Hematopoietic multipotent progenitor cell treated with erythropoietin and hydrocortisone succinate and interleukin-3 and kit ligand, for 15 days (in vitro differentiated cells): ENCODE measurements at regions not wholly inside any gene's neighbourhood (a gene's known extent, or its start where the extent isn't known, plus 50 kb on each side); places are given as distances from the start of the nearest gene placed in this dataset.
"Not testable (repeated sequence)": the region's sequence is repeated elsewhere in the genome, so short reads cannot be mapped to it uniquely, and the experiment has no call there.

ENCODE experiments used
- DNase-seq: peaks from one replicate; pipeline ENCODE4 v3.0.0-alpha.2; 2015; ENCODE audit warnings: low spot score

DNA sequence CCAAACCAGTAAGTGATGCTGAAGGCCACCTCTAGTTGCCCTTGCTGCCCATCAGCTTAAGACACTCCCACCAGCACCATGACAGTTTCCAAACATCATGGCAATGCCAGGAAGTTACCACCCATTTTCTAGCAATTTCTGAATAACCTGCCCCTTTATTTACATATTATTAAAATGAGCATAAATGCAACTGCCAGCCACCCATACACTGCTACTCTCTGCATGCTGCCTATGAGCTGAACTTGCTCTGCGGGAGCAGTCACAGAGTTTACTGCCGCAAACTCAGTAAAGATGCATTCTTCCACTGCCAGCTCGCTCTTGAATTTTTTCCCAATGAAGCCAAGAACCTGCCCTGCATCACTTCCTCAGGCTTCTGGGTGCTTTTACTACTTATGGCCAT, 212.6 kb downstream of the SH2D4B start:
- no peak for DNase-seq

DNA sequence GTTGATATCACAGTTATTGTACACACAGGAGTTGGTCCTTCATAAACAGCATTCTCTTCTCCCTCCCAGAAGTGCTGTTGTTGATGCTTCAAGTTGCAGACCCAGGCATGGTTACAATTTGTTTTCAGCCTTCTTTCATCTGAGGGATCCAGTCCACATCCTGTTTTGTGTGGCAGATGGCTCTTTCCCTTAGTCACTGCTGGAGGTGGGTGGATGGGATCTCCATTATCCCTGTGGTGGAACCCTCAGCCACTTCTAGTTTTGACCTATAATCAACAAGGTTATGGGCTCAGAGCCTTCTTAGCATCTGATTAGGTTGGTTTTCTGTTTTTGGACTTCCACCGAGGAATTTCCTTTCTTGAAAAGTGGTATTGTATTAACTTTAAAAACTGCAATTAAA, 214.2 kb downstream of the SH2D4B start:
- DNase-seq, result no peak

DNA sequence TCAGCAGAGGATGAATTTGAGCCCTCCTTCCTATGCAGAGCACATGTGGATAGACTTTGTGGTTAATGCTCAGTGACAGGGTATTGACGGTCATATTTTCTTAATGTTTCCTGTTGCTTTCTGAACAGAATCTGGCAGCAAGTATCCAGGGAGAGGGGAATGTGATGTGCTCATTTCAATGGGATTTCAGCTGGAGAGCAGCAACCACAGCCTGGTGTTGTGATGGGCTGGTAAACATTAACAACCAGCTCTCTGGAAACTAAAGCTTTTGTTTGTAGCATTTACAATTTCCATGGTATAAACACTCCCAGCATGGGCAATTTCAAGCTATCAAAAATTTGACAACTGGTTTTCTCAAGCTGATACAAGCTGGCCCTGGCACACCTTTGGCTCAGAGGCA, 215.9 kb downstream of the SH2D4B start:
- no peak for DNase-seq

DNA sequence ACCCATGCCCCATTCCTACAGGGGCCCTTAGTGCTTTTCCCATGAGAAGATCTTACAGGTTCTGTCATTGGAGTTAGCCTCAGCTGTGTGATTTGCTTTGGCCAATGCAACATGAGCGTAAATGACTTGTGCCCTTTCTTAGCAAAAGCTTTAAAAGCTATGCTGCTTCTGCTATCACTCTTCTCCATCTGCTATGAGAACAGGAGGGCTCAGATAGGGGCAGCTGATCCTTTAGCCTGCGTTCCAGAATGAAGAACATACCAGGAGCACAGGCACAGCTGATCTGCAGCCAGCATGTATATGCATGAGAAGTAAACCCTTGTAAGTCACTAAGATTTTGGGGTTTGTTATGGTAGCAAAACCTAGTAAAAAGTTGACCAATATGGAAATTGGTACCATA, 218.2 kb downstream of the SH2D4B start:
- no peak for DNase-seq

DNA sequence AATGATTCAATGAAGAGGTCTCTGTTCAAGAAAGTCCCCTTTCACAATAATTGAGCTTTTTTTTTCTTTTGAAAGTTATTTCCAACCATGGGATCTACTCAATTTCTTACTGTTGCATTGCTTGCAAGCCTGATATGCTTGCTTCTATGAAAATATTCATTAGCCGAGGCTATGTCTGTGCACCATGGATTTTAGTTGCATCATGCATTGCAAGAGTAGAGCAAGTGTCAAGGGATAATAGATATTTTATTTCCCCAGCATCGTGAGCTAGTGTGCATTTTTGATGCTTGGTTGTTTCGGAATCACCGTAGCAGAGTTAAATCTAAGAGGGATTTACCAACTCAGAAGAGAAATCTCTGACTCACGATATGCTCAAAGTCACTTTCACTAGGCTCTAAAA, 222.0 kb downstream of the SH2D4B start:
- no peak for DNase-seq

DNA sequence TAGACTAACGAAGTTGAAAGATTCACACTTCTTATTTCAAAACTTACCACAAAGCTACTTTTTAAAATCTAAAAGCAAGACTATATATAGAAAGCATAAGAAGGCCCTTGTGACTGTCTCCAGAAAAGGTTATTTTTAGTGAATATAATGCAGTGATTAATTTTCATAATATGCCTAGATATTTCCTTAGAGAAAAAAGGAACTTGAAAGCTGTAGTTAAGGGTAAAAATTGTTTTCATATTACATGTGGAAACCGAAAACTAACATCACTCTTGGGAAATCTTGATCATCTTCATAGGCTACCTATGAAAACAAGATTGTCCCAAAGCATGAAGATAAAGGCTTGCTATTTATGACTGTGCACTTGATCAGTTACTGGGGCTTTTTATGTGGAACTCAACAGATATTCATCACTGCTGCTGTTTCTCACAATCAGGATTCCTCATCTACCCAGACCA, 223.2 kb downstream of the SH2D4B start:
- DNase-seq, result no peak

DNA sequence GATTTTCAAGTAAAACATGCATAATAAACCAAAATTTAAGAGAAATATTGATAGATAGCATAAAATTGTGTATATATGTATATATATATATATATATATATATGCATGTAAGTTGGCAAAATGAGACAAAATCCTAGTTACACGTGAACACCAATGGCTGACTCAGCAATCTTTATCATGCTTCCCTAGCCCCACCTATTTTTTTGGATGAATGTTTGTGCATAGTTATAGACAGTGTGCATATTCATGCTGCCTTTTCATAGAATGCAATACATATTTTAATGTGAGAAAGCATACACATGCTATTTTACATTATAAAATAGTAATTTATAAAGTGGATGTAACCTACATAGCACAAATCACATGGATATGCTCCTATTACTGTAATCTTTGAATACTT, 230.3 kb downstream of the SH2D4B start:
- no peak for DNase-seq

DNA sequence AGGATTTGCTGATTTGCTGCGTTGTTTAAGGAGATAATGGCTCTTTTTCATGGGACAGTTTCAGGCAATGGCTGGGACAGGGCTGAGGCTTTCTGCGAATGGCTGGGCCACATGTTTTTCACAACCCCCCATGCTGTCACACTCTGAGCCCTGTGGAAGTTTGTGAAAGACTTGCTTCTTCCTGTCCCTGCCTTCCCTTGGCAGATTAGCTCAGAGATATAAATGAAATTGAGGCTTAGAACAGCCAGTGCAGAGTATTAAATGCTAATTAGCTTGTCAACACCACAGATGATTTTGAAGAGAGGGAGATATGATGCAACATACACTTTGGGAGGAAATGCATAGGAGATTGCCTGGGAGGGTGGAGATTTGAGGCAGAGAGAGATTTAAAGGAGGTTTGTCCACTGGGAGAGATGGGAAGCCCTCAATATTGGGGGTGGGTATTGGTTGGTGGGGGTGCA, 232.0 kb downstream of the SH2D4B start:
- no peak for DNase-seq

DNA sequence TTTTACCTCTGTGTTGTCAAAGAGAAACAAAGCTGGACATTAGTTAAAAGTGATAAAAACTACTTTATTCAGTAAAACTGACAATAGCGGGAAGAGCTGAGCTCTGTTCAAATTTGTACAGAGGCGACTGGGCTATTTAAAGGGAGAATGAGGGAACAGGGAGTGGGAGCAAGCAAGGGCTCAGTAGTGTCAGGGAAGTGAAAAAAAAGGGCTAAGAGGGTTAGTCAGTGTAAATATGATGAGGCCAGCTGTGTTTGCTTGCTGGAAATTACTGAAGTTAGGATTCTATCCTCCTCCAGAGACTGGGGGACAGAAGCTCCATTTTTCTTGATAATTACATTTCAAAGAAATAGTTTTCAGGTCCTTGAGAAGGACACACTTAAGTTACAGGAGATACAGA, 232.5 kb downstream of the SH2D4B start:
- DNase-seq, result no peak

DNA sequence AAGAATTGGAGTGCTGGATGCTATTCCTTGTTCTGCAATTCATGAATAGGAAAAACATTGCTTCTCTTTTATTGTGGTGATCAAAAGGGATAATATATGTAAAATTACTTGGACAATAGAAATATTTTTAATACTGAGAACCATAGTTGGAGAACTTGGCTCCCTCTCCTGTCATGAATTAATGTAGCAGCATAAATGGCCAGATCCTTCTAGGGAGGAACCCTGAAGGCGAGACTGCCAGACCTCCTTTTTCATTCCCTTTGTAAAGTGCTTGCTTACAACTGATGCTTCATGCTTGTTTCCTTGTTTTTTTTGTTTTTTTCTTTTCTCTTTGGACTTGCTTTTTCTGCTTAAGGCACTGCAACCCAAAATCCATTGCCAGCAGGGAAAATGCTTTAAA, 233.6 kb downstream of the SH2D4B start:
- DNase-seq, result no peak

DNA sequence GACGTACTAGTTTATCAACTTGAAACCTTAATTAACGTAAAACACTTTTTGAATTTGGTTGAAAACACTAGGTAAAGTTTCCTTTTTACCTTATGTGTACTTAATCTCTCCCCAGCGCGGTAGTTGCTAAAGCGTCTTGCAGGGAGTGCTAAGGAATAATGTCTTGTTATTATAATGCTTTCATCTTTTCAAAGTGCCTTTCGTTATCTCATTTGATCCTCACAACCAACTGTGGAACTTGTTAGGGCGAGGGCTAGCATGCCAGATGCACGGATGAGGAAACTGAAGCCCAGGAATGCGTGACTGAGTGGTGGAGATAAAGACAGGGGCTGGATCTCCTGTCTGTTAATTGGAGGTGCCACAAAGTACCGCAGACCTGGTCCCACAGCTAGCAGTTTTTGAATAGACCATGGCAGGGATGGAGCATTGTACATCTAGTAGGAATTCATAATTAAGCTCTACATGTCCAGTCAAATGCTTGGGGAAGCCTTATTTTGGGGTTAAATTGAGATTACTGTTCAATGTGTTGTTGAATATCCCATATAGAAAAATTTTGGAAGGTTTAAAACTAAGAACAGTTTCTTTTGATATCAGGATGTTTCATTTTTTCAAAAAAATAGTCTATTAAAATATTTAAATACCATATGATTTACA, 234.3 kb downstream of the SH2D4B start:
- no peak for DNase-seq

DNA sequence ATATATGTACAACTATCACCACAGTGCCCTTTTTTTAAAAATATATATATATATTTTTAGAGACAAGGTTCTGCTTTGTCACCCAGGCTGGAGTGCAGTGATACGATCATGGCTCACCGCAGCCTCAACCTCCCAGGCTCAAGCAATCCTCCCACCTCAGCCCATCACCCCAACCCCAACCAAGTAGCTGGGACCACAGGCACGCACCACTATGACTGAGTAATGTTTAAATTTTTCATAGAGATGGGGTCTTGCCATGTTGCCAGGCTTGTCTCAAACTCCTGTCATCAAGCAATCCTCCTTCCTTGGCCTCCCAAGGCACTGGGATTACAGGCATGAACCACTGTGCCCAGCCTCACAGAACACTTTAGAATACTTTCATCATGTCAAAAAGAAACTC, 234.9 kb downstream of the SH2D4B start:
- no peak for DNase-seq

DNA sequence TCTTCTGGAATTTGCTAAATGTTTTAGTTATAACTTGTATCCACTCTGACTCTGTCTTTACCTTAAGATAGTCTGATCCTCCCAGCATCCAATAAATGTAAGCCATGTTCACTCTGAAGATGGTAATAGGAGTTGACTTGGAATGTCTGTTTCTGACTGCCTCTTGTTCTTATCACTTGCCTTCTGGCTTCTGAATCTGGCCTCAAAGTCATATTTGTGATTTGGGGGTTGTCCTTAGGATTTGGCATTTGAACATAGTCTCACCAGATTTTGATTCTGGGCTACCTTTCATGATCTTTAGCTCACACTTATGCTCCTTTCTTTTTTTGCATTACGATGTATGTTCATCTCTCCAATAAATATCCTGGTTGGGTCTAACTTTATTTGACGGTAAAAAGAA, 247.0 kb downstream of the SH2D4B start:
- DNase-seq, result no peak

DNA sequence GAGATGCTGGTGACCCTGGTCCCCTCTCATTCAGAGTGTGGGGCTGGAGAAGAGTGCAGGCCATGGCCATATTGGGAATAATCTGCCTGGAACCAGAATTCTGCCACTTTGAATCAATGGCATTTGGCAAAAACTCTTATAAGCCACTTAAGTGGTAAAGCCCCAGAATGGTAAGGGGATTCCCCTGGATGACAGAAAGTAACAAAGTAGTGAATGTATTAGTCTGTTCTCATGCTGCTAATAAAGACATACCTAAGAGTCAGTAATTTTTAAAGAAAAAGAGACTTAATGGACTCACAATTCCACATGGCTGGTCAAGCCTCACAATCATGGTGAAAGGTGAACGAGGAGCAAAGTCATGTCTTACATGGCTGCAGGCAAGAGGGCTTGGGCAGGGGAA, 248.6 kb downstream of the SH2D4B start:
- no peak for DNase-seq

DNA sequence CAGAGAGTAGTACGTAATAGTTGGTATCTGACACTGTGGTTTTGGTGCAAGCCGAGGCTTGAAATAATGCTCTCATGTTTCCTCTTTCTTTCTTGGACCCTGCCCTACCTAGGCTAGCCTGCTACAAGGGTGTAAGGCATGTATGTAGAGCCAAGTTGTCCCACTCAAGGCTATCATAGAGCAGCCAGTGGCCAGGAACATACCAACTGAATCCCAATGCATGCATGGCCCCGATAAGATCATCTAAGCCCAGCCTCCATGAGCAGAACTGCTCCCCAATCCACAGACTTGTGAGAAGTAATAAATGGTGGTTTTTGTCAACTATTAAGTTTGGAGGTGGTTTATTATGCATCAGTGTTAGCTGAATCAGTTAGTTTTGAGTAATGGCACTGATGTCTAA, 250.2 kb downstream of the SH2D4B start:
- DNase-seq, result no peak

DNA sequence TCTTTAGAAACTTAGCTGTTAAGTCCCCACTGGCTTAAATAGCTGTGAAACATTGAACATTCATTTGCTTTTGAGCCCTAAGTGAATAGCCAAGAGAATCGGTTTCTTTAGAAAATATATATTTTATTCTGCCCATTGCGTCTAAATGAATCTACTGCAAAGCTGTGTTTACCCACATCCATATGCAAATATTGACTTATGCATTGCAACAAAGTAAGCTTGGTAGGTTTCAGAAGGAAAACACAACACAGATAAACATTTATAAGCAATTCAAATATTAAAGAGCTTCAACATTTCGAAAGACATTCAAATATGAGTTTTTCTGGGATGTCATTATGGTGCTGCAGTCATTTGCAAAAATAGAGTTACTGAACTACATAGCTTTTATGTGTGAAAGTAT, 257.3 kb downstream of the SH2D4B start:
- DNase-seq, result no peak

DNA sequence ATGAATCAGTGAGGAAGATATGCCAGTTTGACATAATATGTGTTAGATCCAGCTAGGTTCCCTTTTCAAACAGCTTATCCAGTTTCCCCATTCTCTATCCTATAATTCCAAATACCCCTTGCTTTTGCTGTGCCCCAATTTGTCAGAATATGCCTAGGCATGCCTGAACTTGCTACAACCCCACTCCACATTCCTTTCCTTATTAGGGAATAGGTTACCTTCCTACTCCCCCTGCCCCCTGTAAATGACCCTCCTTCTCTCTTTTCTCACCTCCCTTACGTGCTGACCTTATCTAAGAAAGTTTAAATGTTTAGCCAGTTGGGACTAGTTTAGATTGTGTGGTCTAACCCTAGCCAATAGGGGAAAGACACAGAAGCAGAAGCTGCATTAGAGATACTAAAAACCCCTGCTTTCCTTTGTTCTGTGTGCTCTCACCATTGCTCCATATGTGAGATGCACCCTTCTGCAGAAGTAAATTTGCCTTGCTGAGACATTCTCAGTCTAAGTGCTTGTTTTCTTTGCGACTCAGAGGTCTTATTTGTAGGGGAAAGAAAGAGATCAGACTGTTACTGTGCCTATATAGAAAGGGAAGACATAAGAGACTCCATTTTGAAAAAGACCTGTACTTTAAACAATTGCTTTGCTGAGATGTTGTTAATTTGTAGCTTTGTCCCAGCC, 267.8 kb downstream of the SH2D4B start:
- no peak for DNase-seq

DNA sequence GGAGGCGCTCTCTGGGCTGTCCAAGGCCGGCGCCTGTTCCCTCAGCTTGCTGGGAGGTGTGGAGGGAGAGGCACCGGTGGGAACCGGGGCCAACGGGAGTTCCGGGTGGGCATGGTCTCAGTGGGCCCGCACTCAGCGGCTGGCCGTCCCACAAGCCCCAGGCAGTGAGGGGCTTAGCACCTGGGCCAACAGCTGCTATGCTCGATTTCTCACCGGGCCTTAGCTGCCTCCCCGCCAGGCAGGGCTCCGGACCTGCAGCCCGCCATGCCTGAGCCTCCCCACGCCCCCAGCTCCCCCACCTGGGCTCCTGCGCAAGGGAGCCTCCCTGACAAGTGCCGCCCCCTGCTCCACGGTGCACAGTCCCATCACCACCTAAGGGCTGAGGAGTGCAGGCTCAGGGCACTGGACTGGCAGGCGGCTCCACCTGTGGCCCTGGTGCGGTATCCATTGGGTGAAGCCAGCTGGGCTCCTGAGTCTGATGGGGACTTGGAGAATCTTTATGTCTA, 276.5 kb downstream of the SH2D4B start:
- no peak for DNase-seq

DNA sequence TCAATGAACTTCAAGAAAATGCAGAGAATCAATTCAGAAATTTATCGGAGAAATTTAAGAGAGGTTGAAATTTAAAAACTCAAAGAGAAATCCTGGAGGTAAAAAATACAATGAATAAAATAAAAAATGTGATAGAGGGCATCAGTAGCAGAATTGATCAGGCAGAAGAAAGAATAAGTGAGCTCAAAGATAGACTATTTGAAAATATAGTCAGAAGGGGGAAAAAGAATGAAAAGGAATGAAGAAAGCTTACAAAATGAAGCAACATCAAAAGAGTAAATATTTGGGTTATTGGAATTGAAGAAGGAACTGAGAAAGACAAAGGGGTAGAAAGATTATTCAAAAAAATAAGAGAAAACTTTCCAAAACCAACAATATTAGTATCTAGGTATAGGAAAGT, 291.4 kb downstream of the SH2D4B start:
- DNase-seq, result no peak

DNA sequence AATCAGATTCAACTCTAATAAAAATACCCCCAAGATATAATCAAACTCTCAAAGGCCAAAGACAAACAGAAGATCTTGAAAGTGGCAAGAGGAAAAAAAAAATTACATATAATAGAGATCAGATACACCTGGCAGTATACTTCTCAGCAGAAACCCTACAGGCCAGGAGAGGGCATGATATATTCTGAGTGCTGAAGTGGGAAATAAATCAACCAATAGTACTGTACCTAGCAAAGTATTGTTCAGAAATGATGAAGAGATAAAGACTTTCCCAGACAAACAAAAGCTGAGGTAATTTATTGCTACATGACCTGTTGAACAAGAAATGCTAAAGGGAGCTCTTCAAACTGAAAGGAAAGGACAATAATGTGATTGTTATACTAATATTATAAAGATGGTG, 291.9 kb downstream of the SH2D4B start:
- no peak for DNase-seq

DNA sequence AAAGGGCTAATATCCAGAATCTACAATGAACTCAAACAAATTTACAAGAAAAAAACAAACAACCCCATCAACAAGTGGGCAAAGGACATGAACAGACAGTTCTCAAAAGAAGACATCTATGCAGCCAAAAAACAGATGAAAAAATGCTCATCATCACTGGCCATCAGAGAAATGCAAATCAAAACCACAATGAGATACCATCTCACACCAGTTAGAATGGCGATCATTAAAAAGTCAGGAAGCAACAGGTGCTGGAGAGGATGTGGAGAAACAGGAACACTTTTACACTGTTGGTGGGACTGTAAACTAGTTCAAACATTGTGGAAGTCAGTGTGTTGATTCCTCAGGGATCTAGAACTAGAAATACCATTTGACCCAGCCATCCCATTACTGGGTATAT, 295.0 kb downstream of the SH2D4B start:
- DNase-seq, result not testable (repeated sequence)

DNA sequence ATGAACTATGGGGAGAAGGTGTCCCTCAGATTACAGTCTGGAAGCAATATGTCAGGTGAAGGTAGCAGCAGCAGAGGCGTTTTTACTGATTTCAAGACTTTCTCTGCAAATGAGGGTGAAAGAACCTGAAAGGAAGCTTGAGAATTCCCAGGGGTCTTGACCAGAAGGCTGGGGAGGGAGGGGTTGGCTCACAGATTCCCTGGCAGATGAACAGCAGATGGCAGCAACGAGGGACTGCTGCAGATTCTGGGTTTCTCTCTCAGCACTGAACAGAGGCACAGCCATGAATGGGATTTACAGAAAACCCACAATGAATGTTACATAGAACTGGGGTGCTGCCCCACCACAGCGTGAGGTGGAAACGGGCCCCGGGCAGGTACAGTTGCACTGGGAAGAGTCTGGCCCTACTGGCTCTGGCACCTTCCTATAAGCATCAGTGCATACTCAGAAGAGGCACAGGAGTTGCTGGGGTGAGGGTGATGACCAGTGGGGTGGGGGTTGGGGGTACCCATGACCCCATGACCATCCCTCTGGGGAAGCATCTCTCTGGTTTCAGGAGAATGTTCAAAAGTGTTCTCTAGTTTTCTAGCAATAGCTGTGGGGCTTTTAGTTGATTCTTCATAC, 317.8 kb downstream of the SH2D4B start:
- DNase-seq, result no peak

DNA sequence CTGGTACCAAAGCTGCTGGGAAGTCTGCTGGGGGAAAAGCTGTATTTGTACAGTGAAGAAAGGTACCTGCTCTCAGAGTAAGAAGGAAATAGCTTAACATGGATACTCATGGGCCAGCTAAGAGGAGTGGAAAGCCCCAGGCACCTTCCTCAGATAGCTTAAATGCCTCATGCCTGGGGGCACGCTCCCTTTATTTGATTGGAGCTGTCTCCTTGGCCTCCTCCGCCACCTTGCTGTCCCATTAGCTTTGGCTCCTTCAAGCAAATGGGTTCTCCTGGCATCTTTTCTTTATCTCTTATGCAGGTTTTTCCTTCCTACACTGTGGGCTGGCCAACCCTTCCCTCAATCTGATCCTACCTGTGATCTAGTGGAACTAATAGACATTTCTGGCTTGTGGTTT, 318.5 kb downstream of the SH2D4B start:
- no peak for DNase-seq
